ENCODE measurements at regions not wholly inside any gene's neighbourhood (a gene's known extent, or its start where the extent isn't known, plus 50 kb on each side); places are given as distances from the start of the nearest gene placed in this dataset.

- CTCF ChIA-PET: no interaction called here
- Mint-ChIP-seq H3K4me1 (peaks cover 29% of the 10 kb centered on the region), H3K27me3 (ENCODE audit: low read depth) (no peaks in the 10 kb centered on the region), H3K4me3 (no peak overlapping the region), H3K27ac (no peak overlapping the region), H3K9me3 (no peaks in the 10 kb centered on the region), H3K36me3 (no peaks in the 10 kb centered on the region)
- TF ChIP-seq FOXJ3 (CRISPR knock-in tag; IDR thresholded peaks at IDR 0.05; ENCODE audit: borderline replicate concordance) (no peak), TEAD1 (CRISPR knock-in tag; IDR thresholded peaks at IDR 0.05) (no peak)
- DNase-seq (ENCODE audit: low spot score): no peak
- no peak for ATAC-seq
- POLR2A ChIA-PET: no interaction called here
Measured at GRCh38 chr5:167816864-167817263, 474.6 kb upstream of the WWC1 start.

- no peak overlapping the region for H3K27ac Mint-ChIP-seq
- ATAC-seq (no peak), DNase-seq (ENCODE audit: low spot score) (no peak)
- peaks cover 26% of the 10 kb centered on the region for H3K4me1 Mint-ChIP-seq
- ChIA-PET CTCF (no interaction called here), POLR2A (no interaction called here)
- H3K4me3 Mint-ChIP-seq: no peak overlapping the region
- no peaks in the 10 kb centered on the region for H3K36me3 Mint-ChIP-seq
- no peaks in the 10 kb centered on the region; the same call in 1 of the 2 replicates for H3K27me3 Mint-ChIP-seq (ENCODE audit: low read depth)
- peaks cover 4% of the 10 kb centered on the region; the same call in 1 of the 2 replicates for H3K9me3 Mint-ChIP-seq
- no peak for TF ChIP-seq SMAD3 (CRISPR knock-in tag; IDR thresholded peaks at IDR 0.05; ENCODE audit: borderline replicate concordance)
- TF ChIP-seq CTCF (IDR thresholded peaks at IDR 0.05): no peak
- no peak for TF ChIP-seq NFATC4 (CRISPR knock-in tag; IDR thresholded peaks at IDR 0.05)
- TF ChIP-seq ZNF219 (CRISPR knock-in tag; IDR thresholded peaks at IDR 0.05; ENCODE audit: borderline replicate concordance): no peak
- no peak for TF ChIP-seq KAT7 (CRISPR knock-in tag; IDR thresholded peaks at IDR 0.05; ENCODE audit: borderline replicate concordance)
- TF ChIP-seq GRHL2 (CRISPR knock-in tag; IDR thresholded peaks at IDR 0.05; ENCODE audit: insufficient replicate concordance, severe bottlenecking): no peak
- TF ChIP-seq ZNF512 (CRISPR knock-in tag; IDR thresholded peaks at IDR 0.05; ENCODE audit: borderline replicate concordance): no peak
- TF ChIP-seq ATF1 (CRISPR knock-in tag; IDR thresholded peaks at IDR 0.05): no peak
- TF ChIP-seq CREB1 (CRISPR knock-in tag; IDR thresholded peaks at IDR 0.05): no peak
Measured at GRCh38 chr5:167819406-167819805, 472.0 kb upstream of the WWC1 start.

GRCh38 chr5:167820101-167820990 is 471.1 kb upstream of the WWC1 start:
- Mint-ChIP-seq H3K27ac (no peak overlapping the region; the same call in 1 of the 2 replicates), H3K27me3 (ENCODE audit: low read depth) (no peaks in the 10 kb centered on the region; the same call in 1 of the 2 replicates), H3K4me1 (peaks cover 18% of the 10 kb centered on the region), H3K4me3 (no peak overlapping the region), H3K9me3 (peaks cover 4% of the 10 kb centered on the region; the same call in 1 of the 2 replicates), H3K36me3 (no peaks in the 10 kb centered on the region)
- TF ChIP-seq ZNF396 (CRISPR knock-in tag; IDR thresholded peaks at IDR 0.05; ENCODE audit: borderline replicate concordance): no peak
- no peak for ATAC-seq
- POLR2A ChIA-PET: no interaction called here
- CTCF ChIA-PET: no interaction called here
- DNase-seq (ENCODE audit: low spot score): no peak

- Mint-ChIP-seq H3K27me3 (ENCODE audit: low read depth) (no peaks in the 10 kb centered on the region; the same call in 1 of the 2 replicates), H3K36me3 (no peaks in the 10 kb centered on the region), H3K27ac (no peak overlapping the region), H3K4me3 (no peak overlapping the region), H3K4me1 (peaks cover 16% of the 10 kb centered on the region), H3K9me3 (peaks cover 4% of the 10 kb centered on the region; the same call in 1 of the 2 replicates)
- TF ChIP-seq USF2 (CRISPR knock-in tag; IDR thresholded peaks at IDR 0.05) (no peak), ZNF423 (CRISPR knock-in tag; IDR thresholded peaks at IDR 0.05) (no peak), AR (CRISPR knock-in tag; IDR thresholded peaks at IDR 0.05) (no peak), NFE2L1 (CRISPR knock-in tag; IDR thresholded peaks at IDR 0.05) (no peak), E2F5 (CRISPR knock-in tag; IDR thresholded peaks at IDR 0.05) (no peak)
- ChIA-PET CTCF (no interaction called here), POLR2A (no interaction called here)
- ATAC-seq (no peak), DNase-seq (ENCODE audit: low spot score) (no peak)
Measured at GRCh38 chr5:167821151-167821550, 470.3 kb upstream of the WWC1 start.
